GM18519 (cell line): ENCODE measurements at regions not wholly inside any gene's neighbourhood (a gene's known extent, or its start where the extent isn't known, plus 50 kb on each side); places are given as distances from the start of the nearest gene placed in this dataset.

Experiments
- ATAC-seq: cut with Tn5 transposase; IDR thresholded peaks from one replicate; pipeline ENCODE4 v1.9.1; 2021; ENCODE audit warnings: mild to moderate bottlenecking, moderate library complexity; ENCODE audit not compliant: unreplicated experiment, low FRiP score

GRCh38 chr20:56949318-56949717 lies 317.1 kb downstream of the BMP7 start:
- no peak for ATAC-seq

GRCh38 chr20:56952258-56953047 lies 314.0 kb downstream of the BMP7 start:
- no peak for ATAC-seq

GRCh38 chr20:56953048-56953586 lies 313.3 kb downstream of the BMP7 start:
- no peak for ATAC-seq

GRCh38 chr20:56954797-56955196 lies 311.6 kb downstream of the BMP7 start:
- no peak for ATAC-seq

GRCh38 chr20:56955680-56956079 lies 310.8 kb downstream of the BMP7 start:
- ATAC-seq = no peak

GRCh38 chr20:56956534-56956933 lies 309.9 kb downstream of the BMP7 start:
- no peak for ATAC-seq

- no peak for ATAC-seq
Observed at GRCh38 chr20:56957737-56958553, 308.5 kb downstream of the BMP7 start.

- no peak for ATAC-seq
Observed at GRCh38 chr20:56964901-56965300, 301.5 kb downstream of the BMP7 start.

GRCh38 chr20:56967916-56968315 lies 298.5 kb downstream of the BMP7 start:
- no peak for ATAC-seq

GRCh38 chr20:56968376-56969048 lies 297.9 kb downstream of the BMP7 start:
- ATAC-seq = no peak

GRCh38 chr20:56974499-56975250 lies 291.8 kb downstream of the BMP7 start:
- no peak for ATAC-seq

GRCh38 chr20:56975838-56976237 lies 290.6 kb downstream of the BMP7 start:
- no peak for ATAC-seq

GRCh38 chr20:56976336-56976735 lies 290.1 kb downstream of the BMP7 start:
- ATAC-seq = no peak

- ATAC-seq = no peak
Observed at GRCh38 chr20:56978475-56978874, 288.0 kb downstream of the BMP7 start.

GRCh38 chr20:56979125-56979524 lies 287.3 kb downstream of the BMP7 start:
- no peak for ATAC-seq

GRCh38 chr20:56981301-56981700 lies 285.1 kb downstream of the BMP7 start:
- no peak for ATAC-seq

- no peak for ATAC-seq
Observed at GRCh38 chr20:56983813-56984212, 282.6 kb downstream of the BMP7 start.

GRCh38 chr20:56985066-56985685 lies 281.3 kb downstream of the BMP7 start:
- ATAC-seq = no peak

GRCh38 chr20:56986476-56986875 lies 280.0 kb downstream of the BMP7 start:
- ATAC-seq = no peak
